OCI-LY3 (cell line): ENCODE measurements at regions not wholly inside any gene's neighbourhood (a gene's known extent, or its start where the extent isn't known, plus 50 kb on each side); places are given as distances from the start of the nearest gene placed in this dataset.

ENCODE experiments used
- H2AFZ ChIP-seq: fragments of 200-600, 300-600 bp; shearing (Covaris generic); 2 replicates; pipeline ENCODE4 v1.6.0; 2014; ENCODE audit warnings: antibody characterized with exemption, low read depth, low read length
- H3K27ac ChIP-seq: fragments of 200-600, 300-600 bp; sonication (generic); 2 replicates; pipeline ENCODE4 v1.5.1; 2014; ENCODE audit warnings: mild to moderate bottlenecking, low read length, moderate library complexity, mixed read lengths
- H3K27me3 ChIP-seq: fragments of 200-600, 300-600 bp; sonication (generic); 2 replicates; pipeline ENCODE4 v1.6.1; 2014; ENCODE audit warnings: low read depth, low read length, mixed read lengths
- H3K36me3 ChIP-seq: fragments of 200-600, 300-600 bp; sonication (generic); replicated peaks from 2 replicates; pipeline ENCODE3; 2014; ENCODE audit warnings: low read depth, low read length, mixed read lengths
- H3K4me1 ChIP-seq: fragments of 300-600, 200-600 bp; sonication (generic); 2 replicates; pipeline ENCODE4 v1.6.1; 2014; ENCODE audit warnings: low read length, mixed read lengths
- H3K4me2 ChIP-seq: fragments of 200-600, 300-600 bp; sonication (generic); 2 replicates; pipeline ENCODE4 v1.6.1; 2014; ENCODE audit warnings: low read length, mixed read lengths
- H3K4me3 ChIP-seq: fragments of 300-600, 200-600 bp; sonication (generic); 2 replicates; pipeline ENCODE4 v1.5.1; 2014; ENCODE audit warnings: antibody characterized with exemption, mild to moderate bottlenecking, low read length, moderate library complexity
- H3K79me2 ChIP-seq: fragments of 300-600, 200-600 bp; shearing (Covaris generic); 2 replicates; pipeline ENCODE4 v1.6.1; 2014; ENCODE audit warnings: mild to moderate bottlenecking, low read length, mixed read lengths
- H3K9ac ChIP-seq: fragments of 300-600, 200-600 bp; shearing (Covaris generic); 2 replicates; pipeline ENCODE4 v1.6.0; 2014; ENCODE audit warnings: mild to moderate bottlenecking, low read length, moderate library complexity
- H3K9me3 ChIP-seq: fragments of 200-600, 300-600 bp; shearing (Covaris generic); 2 replicates; pipeline ENCODE4 v1.6.1; 2014; ENCODE audit warnings: low read length, mixed read lengths; ENCODE audit not compliant: insufficient read depth
- H4K20me1 ChIP-seq: fragments of 200-600, 300-600 bp; sonication (generic); 2 replicates; pipeline ENCODE4 v1.6.1; 2016; ENCODE audit warnings: low read length, mixed read lengths; ENCODE audit not compliant: insufficient read depth
- CTCF ChIP-seq: fragments of 200-600, 300-600 bp; sonication (generic); IDR thresholded peaks from 2 replicates; pipeline ENCODE4 v1.5.1; 2014; ENCODE audit warnings: antibody characterized with exemption, low read length, low read depth
- EZH2phosphoT487 ChIP-seq: fragments of 200-600 bp; shearing (Covaris generic); IDR thresholded peaks from 2 replicates; pipeline ENCODE4 v1.6.1; 2018; ENCODE audit warnings: antibody characterized with exemption, mixed run types, low read depth

GRCh38 chr21:26743524-26743923 is 101.7 kb downstream of the ADAMTS1 start:
- no peak for TF ChIP-seq EZH2phosphoT487
- TF ChIP-seq CTCF, result no peak
- Histone ChIP-seq H3K79me2 (no peaks in the 10 kb centered on the region), H3K27ac (no peak overlapping the region)

GRCh38 chr21:26739189-26739588 is 106.0 kb downstream of the ADAMTS1 start:
- H3K27ac ChIP-seq, result no peak overlapping the region
- no peaks in the 10 kb centered on the region for H3K9me3 ChIP-seq

More at GRCh38 chr21:26743524-26743923, 101.7 kb downstream of the ADAMTS1 start:
- Histone ChIP-seq H3K27me3 (no peaks in the 10 kb centered on the region), H3K4me1 (no peaks in the 10 kb centered on the region), H3K9ac (no peak overlapping the region), H3K36me3 (no peaks in the 10 kb centered on the region), H4K20me1 (no peaks in the 10 kb centered on the region), H3K9me3 (no peaks in the 10 kb centered on the region), H3K4me3 (no peak overlapping the region), H2AFZ (no peak overlapping the region), H3K4me2 (no peak overlapping the region)

GRCh38 chr21:26736449-26736848 is 108.8 kb downstream of the ADAMTS1 start:
- Histone ChIP-seq H3K27ac (no peak overlapping the region), H2AFZ (no peak overlapping the region), H3K9me3 (no peaks in the 10 kb centered on the region), H3K9ac (no peak overlapping the region), H3K4me1 (no peaks in the 10 kb centered on the region), H3K27me3 (no peaks in the 10 kb centered on the region), H3K4me3 (no peak overlapping the region), H3K36me3 (no peaks in the 10 kb centered on the region), H3K4me2 (no peak overlapping the region), H4K20me1 (no peaks in the 10 kb centered on the region), H3K79me2 (no peaks in the 10 kb centered on the region)
- TF ChIP-seq EZH2phosphoT487 (no peak), CTCF (no peak)

More at GRCh38 chr21:26739189-26739588, 106.0 kb downstream of the ADAMTS1 start:
- H3K27me3 ChIP-seq, result no peaks in the 10 kb centered on the region
- no peak overlapping the region for H3K9ac ChIP-seq
- no peaks in the 10 kb centered on the region for H3K79me2 ChIP-seq
- H2AFZ ChIP-seq, result no peak overlapping the region
- no peak overlapping the region for H3K4me2 ChIP-seq
- no peaks in the 10 kb centered on the region for H4K20me1 ChIP-seq
- no peak for TF ChIP-seq CTCF
- no peaks in the 10 kb centered on the region for H3K36me3 ChIP-seq
- no peak overlapping the region for H3K4me3 ChIP-seq
- no peaks in the 10 kb centered on the region for H3K4me1 ChIP-seq

GRCh38 chr21:26732432-26733221 is 112.6 kb downstream of the ADAMTS1 start:
- Histone ChIP-seq H2AFZ (peak overlapping the region; percentile 42; the same call in 1 of the 2 replicates), H3K27ac (no peak overlapping the region)

More at GRCh38 chr21:26732432-26733221, 112.6 kb downstream of the ADAMTS1 start:
- Histone ChIP-seq H3K4me2 (peak overlapping the region; percentile 33), H3K79me2 (no peaks in the 10 kb centered on the region), H3K36me3 (no peaks in the 10 kb centered on the region), H3K4me3 (no peak overlapping the region), H3K4me1 (no peaks in the 10 kb centered on the region), H3K9ac (no peak overlapping the region), H4K20me1 (no peaks in the 10 kb centered on the region), H3K9me3 (no peaks in the 10 kb centered on the region), H3K27me3 (no peaks in the 10 kb centered on the region)
- TF ChIP-seq CTCF (peak; percentile 65), EZH2phosphoT487 (no peak)
